Mononuclear cell (primary cell): ENCODE measurements at regions not wholly inside any gene's neighbourhood (a gene's known extent, or its start where the extent isn't known, plus 50 kb on each side); places are given as distances from the start of the nearest gene placed in this dataset.
"Not testable (repeated sequence)": the region's sequence is repeated elsewhere in the genome, so short reads cannot be mapped to it uniquely, and the experiment has no call there.

Experiments
- H3K27me3 ChIP-seq: 2 replicates; pipeline ENCODE4 v1.6.0; 2011; ENCODE audit warnings: low read length, control low read depth; ENCODE audit not compliant: insufficient read depth
- H3K4me1 ChIP-seq: 2 replicates; pipeline ENCODE4 v1.5.1; 2011; ENCODE audit warnings: mild to moderate bottlenecking, low read length, control low read depth; ENCODE audit not compliant: insufficient read depth
- H3K4me3 ChIP-seq: 2 replicates; pipeline ENCODE4 v1.5.1; 2011; ENCODE audit warnings: mild to moderate bottlenecking, low read length, moderate library complexity
- H3K9me3 ChIP-seq: 2 replicates; pipeline ENCODE4 v1.5.1; 2011; ENCODE audit warnings: low read depth, mild to moderate bottlenecking, control low read depth, low read length

DNA sequence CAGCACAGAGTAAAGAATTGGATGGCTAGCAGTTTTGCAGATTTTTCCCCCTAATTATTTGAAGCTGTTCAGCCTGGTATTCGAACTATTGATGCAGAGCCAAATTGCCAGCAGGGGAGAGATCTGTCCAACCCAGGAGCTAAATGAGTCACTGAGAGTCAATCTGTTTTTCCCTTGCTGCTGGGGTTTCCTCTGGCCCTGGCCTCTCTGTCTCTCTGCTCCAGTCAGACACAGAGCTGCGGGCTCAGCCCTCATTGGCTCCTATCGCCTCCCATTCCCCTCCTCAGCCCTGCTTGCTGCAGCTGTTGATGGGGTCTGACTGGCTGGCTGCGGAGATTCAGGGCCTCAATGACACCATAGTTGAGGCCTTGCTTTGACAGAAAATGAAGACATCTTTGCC lies 284.9 kb upstream of the NOTCH2NLA start:
- H3K27me3 ChIP-seq, H3K9me3 ChIP-seq, H3K4me1 ChIP-seq, H3K4me3 ChIP-seq: not testable (repeated sequence)

GRCh38 chr1:146511047-146511777 lies 282.4 kb upstream of the NOTCH2NLA start:
- not testable (repeated sequence) for H3K4me3 ChIP-seq

DNA sequence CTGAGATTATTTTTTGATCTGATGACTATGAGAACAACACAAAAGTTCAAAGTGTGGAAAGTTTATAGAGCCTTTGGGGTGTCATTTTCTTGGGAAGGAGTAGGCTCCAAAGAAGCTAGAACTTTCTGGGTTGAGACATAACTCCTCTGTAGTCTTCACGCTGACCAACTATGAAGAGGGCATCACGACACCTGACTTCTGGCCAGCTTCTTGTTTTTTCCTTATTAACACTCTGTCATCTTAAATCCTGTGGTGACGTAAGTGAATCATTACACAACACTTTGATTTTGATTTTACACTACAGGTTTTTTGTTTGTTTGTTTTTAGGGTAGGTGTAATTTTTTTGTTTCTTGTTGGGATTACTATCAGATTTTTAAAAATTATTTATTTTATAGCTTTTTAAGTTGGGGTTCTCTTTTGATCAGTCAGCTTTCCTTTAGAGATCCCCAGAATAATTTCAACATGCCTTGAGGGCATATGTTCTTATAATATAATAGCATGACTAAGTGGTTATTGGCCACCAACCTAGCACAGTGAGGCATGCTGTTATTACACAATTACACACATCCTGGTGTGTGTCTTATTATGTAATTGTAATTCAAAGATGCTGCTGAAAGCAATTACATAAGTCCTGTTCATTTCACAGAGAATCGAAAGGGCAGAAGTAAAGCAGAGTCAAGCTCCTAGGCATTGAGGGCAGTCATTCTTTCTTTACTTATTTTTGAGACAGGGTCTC lies 281.6 kb upstream of the NOTCH2NLA start:
- H3K4me1 ChIP-seq, H3K27me3 ChIP-seq, H3K9me3 ChIP-seq, H3K4me3 ChIP-seq: not testable (repeated sequence)

More at GRCh38 chr1:146511047-146511777, 282.4 kb upstream of the NOTCH2NLA start:
- not testable (repeated sequence) for H3K4me1 ChIP-seq, H3K27me3 ChIP-seq, H3K9me3 ChIP-seq

- not testable (repeated sequence) for H3K9me3 ChIP-seq, H3K4me3 ChIP-seq, H3K4me1 ChIP-seq, H3K27me3 ChIP-seq
These were observed 275.3 kb upstream of the NOTCH2NLA start for GRCh38 chr1:146504121-146504520.

- H3K4me3 ChIP-seq, H3K27me3 ChIP-seq, H3K4me1 ChIP-seq: not testable (repeated sequence)
These were observed 258.7 kb upstream of the NOTCH2NLA start for GRCh38 chr1:146487555-146487954.

GRCh38 chr1:146487155-146487554 lies 258.3 kb upstream of the NOTCH2NLA start:
- not testable (repeated sequence) for H3K9me3 ChIP-seq, H3K27me3 ChIP-seq, H3K4me3 ChIP-seq, H3K4me1 ChIP-seq

More at GRCh38 chr1:146487555-146487954, 258.7 kb upstream of the NOTCH2NLA start:
- H3K9me3 ChIP-seq = not testable (repeated sequence)

- H3K4me3 ChIP-seq, H3K27me3 ChIP-seq, H3K9me3 ChIP-seq, H3K4me1 ChIP-seq: not testable (repeated sequence)
These were observed 257.6 kb upstream of the NOTCH2NLA start for GRCh38 chr1:146486300-146487014.

- not testable (repeated sequence) for H3K27me3 ChIP-seq, H3K4me1 ChIP-seq, H3K4me3 ChIP-seq, H3K9me3 ChIP-seq
These were observed 255.4 kb upstream of the NOTCH2NLA start for GRCh38 chr1:146484195-146484594.

DNA sequence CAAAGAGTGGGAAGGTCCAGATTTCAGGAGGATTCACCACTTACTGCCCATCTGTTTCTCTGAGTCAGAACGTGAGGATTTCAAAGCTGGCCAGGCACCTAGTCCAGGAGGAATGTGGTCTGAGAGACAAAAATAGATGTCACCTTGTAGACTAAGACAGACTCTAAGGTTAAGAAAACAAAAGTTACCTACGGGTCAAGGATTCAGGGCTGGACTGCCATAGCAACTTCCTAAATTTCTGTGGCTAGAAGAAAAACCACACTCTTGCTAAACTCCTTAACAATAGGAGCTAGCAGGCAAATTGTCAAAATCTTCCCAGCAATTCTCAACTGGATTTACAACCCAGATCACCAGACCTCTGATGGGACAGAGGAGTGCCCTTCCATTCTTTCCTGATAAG lies 250.4 kb upstream of the NOTCH2NLA start:
- not testable (repeated sequence) for H3K9me3 ChIP-seq, H3K27me3 ChIP-seq, H3K4me3 ChIP-seq, H3K4me1 ChIP-seq

DNA sequence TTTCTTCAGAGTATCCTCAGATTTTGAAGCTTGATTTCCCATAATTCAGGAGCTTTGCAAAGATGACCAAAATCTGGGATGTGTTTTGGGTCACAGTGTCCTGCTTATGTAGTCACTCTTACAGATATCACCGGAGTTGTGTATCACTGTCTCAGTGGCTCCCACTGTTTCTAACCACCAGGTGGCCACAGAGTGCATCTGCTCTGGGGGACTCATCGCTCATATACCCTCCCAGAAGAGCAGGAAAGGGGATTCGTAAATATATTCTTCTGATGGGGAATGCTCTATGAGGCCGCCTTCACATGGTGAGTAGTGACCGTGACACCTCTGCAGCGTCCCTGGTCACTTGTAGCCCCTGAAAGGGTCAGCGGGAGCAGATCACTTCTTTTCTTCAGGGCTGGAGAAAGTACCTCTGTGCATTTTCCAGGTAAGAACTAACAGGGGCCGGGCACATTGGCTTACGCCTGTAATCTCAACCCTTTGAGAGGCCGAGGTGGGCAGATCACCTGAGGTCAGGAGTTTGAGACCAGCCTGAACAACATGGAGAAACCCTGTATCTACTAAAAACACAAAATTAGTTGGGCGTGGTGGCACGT lies 249.4 kb upstream of the NOTCH2NLA start:
- H3K4me1 ChIP-seq, H3K27me3 ChIP-seq, H3K9me3 ChIP-seq, H3K4me3 ChIP-seq: not testable (repeated sequence)

GRCh38 chr1:146475086-146475485 lies 246.3 kb upstream of the NOTCH2NLA start:
- not testable (repeated sequence) for H3K4me3 ChIP-seq, H3K4me1 ChIP-seq, H3K27me3 ChIP-seq, H3K9me3 ChIP-seq

GRCh38 chr1:146474216-146474615 lies 245.4 kb upstream of the NOTCH2NLA start:
- not testable (repeated sequence) for H3K4me1 ChIP-seq, H3K27me3 ChIP-seq, H3K4me3 ChIP-seq, H3K9me3 ChIP-seq

DNA sequence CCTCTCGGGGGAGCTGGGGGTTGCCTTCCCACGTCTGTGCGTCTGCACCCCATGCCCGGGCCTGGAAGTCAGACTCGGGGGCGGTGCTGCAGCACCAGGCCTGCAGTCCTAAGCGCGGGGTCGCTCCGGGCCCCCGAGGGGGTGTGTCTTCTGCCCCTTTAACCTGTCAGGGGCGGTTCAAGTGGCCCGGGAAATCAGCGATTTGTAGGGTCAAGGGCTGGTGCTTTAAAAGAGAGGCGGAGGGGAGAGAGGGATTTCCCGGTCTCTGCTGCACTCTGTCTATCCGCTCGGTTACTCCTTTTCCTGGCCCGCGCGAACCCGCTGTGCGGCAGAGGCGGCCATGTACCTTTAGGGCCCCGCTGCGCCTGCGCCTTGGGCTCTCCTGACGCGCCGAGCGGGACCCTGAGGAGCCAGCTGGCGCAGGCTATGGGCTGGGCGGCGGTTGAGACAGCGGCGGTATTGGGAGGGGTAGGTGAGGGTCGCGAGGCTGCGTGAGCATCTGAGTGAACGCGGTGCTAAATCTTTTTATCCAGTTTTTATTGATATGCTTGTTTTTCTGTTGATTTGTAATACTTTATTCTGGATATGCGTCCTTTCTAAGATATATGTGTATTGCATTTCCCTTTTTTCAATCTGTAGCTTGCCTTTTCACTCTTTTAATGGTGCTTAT lies 243.5 kb upstream of the NOTCH2NLA start:
- not testable (repeated sequence) for H3K27me3 ChIP-seq, H3K9me3 ChIP-seq, H3K4me1 ChIP-seq
- peak overlapping the region; percentile 28 for H3K4me3 ChIP-seq

DNA sequence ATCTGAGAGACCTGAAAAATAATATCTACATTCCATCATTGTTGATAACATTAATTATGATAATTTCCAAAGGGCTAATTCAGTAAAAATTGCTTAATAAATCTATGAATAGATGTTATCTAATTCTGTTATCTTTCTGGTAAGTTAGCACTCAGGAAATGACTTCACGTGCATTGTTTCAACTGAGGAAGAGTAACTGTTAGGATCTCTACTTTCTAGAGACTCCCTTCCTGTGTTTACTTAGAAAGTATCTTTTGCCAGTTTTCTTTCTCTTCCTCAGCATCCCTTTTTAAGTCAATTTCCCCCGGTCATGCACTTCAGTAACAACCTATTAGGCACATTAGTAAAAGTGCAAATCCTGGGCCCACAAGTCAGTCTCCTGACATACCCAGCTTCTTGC lies 231.1 kb upstream of the NOTCH2NLA start:
- not testable (repeated sequence) for H3K4me3 ChIP-seq, H3K27me3 ChIP-seq, H3K4me1 ChIP-seq, H3K9me3 ChIP-seq

DNA sequence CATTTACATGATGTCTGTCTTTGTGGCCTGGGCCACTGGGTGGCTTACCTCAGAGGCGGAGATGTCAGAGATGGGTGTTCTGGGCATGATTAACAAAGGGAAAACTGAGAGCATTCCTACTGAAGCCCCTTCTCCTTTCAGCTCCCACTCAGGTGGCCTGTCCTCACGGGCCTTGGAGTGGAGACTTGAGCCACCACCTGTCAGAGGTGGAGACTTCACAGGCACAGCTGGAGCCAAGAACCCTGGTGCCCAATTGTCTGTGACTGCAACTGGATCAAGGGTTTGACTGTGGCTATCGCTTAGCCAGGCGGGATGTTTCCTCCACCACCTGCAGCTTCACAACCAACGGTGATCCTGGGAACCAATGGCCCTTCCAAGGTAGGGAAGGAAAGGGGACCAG lies 230.5 kb upstream of the NOTCH2NLA start:
- not testable (repeated sequence) for H3K27me3 ChIP-seq

More for the DNA sequence above, 230.5 kb upstream of the NOTCH2NLA start:
- H3K4me3 ChIP-seq, H3K4me1 ChIP-seq, H3K9me3 ChIP-seq: not testable (repeated sequence)
